ENCODE measurements at regions not wholly inside any gene's neighbourhood (a gene's known extent, or its start where the extent isn't known, plus 50 kb on each side); places are given as distances from the start of the nearest gene placed in this dataset.
A peak's percentile ranks its signal among the peaks of the same experiment; 100 is the strongest.

DNA sequence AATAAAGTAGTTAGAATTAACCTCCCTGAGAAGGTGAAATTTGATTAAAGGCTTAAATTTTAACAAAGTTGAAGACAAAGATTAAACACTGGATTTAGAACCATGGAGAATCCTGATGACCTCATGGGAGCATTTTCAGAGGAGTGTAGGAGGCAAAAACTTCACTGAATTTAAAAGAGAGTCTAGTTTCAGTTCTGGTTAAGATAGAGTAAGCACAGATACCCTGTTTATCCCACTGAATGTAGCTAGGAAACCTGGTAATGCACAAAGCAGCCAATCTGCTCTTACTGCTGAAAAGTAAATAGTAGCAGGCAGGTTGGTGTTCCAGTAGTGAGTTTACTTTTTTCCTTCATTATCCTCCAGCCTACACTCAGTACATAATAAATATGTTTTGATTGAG lies 654.9 kb upstream of the SYT4 start:
- Histone ChIP-seq H3K4me1 (peaks cover 0 to 20% (median 0%) of the 10 kb centered on the region in 4 donors), H3K27me3 (no peaks in the 10 kb centered on the region), H3K27ac (no peak overlapping the region), H3K36me3 (no peaks in the 10 kb centered on the region), H3K9me3 (no peaks in the 10 kb centered on the region), H3K4me3 (no peak overlapping the region)
- no peak for DNase-seq
- in situ Hi-C loops (cut with MboI; ENCODE audit: low pct_ligation_motif_present in 1 of 4, low pct_unique_long_range_greater_than_20kb in 1 of 4, low sequenced_read_pairs in 3 of 4): no loop called here
- intact Hi-C loops (cut with DNase I; ENCODE audit: low total_unique reads): no loop called here
- no peak for TF ChIP-seq EP300 (IDR thresholded peaks at IDR 0.05; ENCODE audit: low read depth)
- TF ChIP-seq POLR2AphosphoS5 (IDR thresholded peaks at IDR 0.05): no peak

DNA sequence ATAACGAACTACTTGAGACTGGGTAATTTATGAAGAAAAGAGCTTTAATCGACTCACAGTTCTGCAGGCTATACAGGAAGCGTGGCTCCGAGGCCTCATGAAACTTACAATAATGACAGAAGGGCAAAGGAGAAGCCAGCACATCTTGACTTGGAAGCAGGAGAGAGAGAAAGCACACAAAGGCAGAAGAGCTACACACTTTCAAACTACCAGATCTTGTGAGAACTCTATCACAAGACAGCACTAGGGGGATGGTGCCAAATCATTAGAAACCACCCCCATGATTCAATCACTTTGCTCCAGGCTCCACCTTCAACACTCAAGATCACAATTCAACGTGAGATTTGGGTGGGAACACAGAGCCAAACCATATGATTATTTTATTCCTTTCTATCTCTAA lies 655.9 kb upstream of the SYT4 start:
- WGBS, 2 donors (ENCODE audit: low coverage in 1 of 2): 83 to 86% methylated on average over 5 of the region's 5 CpGs
- no peak for TF ChIP-seq EP300 (IDR thresholded peaks at IDR 0.05; ENCODE audit: low read depth)
- TF ChIP-seq POLR2AphosphoS5 (IDR thresholded peaks at IDR 0.05): no peak
- no peak for TF ChIP-seq POLR2A (IDR thresholded peaks at IDR 0.05)
- TF ChIP-seq, protein P1, sequence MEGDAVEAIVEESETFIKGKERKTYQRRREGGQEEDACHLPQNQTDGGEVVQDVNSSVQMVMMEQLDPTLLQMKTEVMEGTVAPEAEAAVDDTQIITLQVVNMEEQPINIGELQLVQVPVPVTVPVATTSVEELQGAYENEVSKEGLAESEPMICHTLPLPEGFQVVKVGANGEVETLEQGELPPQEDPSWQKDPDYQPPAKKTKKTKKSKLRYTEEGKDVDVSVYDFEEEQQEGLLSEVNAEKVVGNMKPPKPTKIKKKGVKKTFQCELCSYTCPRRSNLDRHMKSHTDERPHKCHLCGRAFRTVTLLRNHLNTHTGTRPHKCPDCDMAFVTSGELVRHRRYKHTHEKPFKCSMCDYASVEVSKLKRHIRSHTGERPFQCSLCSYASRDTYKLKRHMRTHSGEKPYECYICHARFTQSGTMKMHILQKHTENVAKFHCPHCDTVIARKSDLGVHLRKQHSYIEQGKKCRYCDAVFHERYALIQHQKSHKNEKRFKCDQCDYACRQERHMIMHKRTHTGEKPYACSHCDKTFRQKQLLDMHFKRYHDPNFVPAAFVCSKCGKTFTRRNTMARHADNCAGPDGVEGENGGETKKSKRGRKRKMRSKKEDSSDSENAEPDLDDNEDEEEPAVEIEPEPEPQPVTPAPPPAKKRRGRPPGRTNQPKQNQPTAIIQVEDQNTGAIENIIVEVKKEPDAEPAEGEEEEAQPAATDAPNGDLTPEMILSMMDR (IDR thresholded peaks at IDR 0.05): no peak
- H3K9me3 ChIP-seq: no peaks in the 10 kb centered on the region
- in situ Hi-C loops (cut with MboI; ENCODE audit: low pct_ligation_motif_present in 1 of 4, low pct_unique_long_range_greater_than_20kb in 1 of 4, low sequenced_read_pairs in 3 of 4) (no loop called here), intact Hi-C loops (cut with DNase I; ENCODE audit: low total_unique reads) (no loop called here)
- H3K27me3 ChIP-seq: no peaks in the 10 kb centered on the region
- H3K4me1 ChIP-seq: peaks cover 0 to 20% (median 0%) of the 10 kb centered on the region in 4 donors
- no peak overlapping the region for H3K4me3 ChIP-seq
- H3K27ac ChIP-seq: no peak overlapping the region
- DNase-seq: no peak
- H3K36me3 ChIP-seq: no peaks in the 10 kb centered on the region

DNA sequence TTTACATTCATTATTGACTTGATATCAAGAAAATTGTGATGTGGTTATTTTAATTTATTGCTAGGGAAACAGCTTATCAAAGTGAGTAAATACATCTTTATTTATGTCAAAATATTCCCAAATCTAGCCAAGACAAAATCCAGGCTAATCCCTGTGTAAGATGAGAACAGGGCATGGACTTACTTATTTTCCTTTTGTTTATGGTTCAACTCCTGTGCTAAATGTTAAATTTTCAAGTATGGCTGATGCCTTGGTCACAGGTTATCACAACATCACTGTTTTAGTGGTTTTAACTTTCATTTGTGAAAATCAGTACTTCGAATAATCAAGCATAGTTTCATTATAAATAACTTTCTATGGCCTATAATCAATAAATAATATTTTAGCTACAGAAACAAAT lies 657.0 kb upstream of the SYT4 start:
- TF ChIP-seq, protein P1 (IDR thresholded peaks at IDR 0.05): no peak
- no peak for TF ChIP-seq POLR2AphosphoS5 (IDR thresholded peaks at IDR 0.05)
- no peak for TF ChIP-seq POLR2A (IDR thresholded peaks at IDR 0.05)
- TF ChIP-seq EP300 (IDR thresholded peaks at IDR 0.05; ENCODE audit: low read depth): no peak
- peak overlapping the region in 2 of 4 donors; percentile 27 to 32 for H3K27ac ChIP-seq
- intact Hi-C loops (cut with DNase I; ENCODE audit: low total_unique reads): no loop called here
- no peak for DNase-seq
- no peaks in the 10 kb centered on the region for H3K27me3 ChIP-seq
- H3K4me3 ChIP-seq: no peak overlapping the region
- WGBS, 2 donors (ENCODE audit: low coverage in 1 of 2): 38 to 57% methylated on average over 1 of the region's 1 CpG
- in situ Hi-C loops (cut with MboI; ENCODE audit: low pct_ligation_motif_present in 1 of 4, low pct_unique_long_range_greater_than_20kb in 1 of 4, low sequenced_read_pairs in 3 of 4): no loop called here
- H3K9me3 ChIP-seq: no peaks in the 10 kb centered on the region
- peaks cover 0 to 20% (median 0%) of the 10 kb centered on the region in 4 donors for H3K4me1 ChIP-seq
- H3K36me3 ChIP-seq: no peaks in the 10 kb centered on the region

DNA sequence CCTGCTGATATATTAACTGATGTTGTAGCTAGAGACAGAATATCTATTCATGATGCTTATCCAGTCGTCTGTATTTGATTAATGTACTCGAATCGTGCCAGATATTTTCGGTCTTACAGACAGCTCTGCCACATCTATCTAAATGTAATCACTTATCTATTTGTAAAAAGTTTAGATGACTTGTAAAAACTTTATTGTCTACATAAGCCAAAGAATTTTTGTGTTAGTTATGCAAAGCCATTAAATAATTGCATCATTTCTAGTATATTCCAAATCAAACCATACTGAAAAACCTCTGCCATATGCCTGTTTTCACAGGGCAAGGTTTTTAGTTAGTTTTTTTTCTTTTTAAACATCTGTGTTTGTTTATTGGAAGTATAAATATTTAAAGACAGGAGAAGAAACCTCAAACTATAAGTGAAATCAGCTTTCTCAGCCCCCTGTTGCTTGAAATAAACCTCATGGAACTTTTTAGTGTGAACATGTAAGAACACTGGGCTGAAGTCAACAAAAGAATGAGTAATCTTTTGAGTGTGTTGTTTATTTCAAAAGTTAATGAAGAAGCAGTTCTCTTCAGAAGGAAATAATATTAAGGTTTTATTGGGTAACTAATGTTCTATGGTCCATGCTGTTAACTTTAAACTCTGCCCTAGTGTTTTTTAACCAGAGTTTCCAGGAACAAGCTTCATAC lies 657.6 kb upstream of the SYT4 start:
- H3K4me3 ChIP-seq: no peak overlapping the region
- TF ChIP-seq POLR2AphosphoS5 (IDR thresholded peaks at IDR 0.05): peak in 2 of 3 donors; percentile 9 to 31
- TF ChIP-seq EP300 (IDR thresholded peaks at IDR 0.05; ENCODE audit: low read depth): no peak
- peak overlapping the region in 2 of 4 donors; percentile 32 to 51 for H3K27ac ChIP-seq
- no peaks in the 10 kb centered on the region for H3K27me3 ChIP-seq
- no peaks in the 10 kb centered on the region for H3K9me3 ChIP-seq
- intact Hi-C loops (cut with DNase I; ENCODE audit: low total_unique reads): no loop called here
- H3K4me1 ChIP-seq: peaks cover 0 to 20% (median 0%) of the 10 kb centered on the region in 4 donors
- no peaks in the 10 kb centered on the region for H3K36me3 ChIP-seq
- in situ Hi-C loops (cut with MboI; ENCODE audit: low pct_ligation_motif_present in 1 of 4, low pct_unique_long_range_greater_than_20kb in 1 of 4, low sequenced_read_pairs in 3 of 4): no loop called here
- DNase-seq: no peak
- 68 to 69% methylated on average over 4 of the region's 4 CpGs for WGBS, 2 donors (ENCODE audit: low coverage in 1 of 2)

DNA sequence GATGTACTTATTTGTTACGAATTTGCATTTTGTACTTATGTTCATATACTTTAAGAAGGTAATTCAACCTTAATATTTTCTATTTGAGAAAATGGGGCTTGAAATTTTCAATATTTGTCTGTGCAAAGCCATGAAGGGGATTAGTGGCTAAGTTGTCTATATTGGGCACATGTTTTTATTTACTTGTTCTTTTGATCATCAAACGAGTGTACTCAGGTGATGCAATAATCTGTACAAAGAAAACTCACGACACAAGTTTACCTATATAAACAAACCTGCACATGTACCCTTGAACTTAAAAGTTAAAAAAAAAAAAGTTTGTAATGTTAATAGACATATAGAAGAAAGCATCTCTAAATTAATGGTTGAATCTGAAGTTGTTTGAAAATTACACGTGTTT lies 658.9 kb upstream of the SYT4 start:
- Histone ChIP-seq H3K27me3 (no peaks in the 10 kb centered on the region), H3K9me3 (no peaks in the 10 kb centered on the region), H3K36me3 (no peaks in the 10 kb centered on the region), H3K4me3 (no peak overlapping the region), H3K27ac (no peak overlapping the region), H3K4me1 (peaks cover 0 to 20% (median 0%) of the 10 kb centered on the region in 4 donors)
- in situ Hi-C loops (cut with MboI; ENCODE audit: low pct_ligation_motif_present in 1 of 4, low pct_unique_long_range_greater_than_20kb in 1 of 4, low sequenced_read_pairs in 3 of 4) (no loop called here), intact Hi-C loops (cut with DNase I; ENCODE audit: low total_unique reads) (no loop called here)
- 59 to 70% methylated on average over 4 of the region's 4 CpGs for WGBS, 2 donors (ENCODE audit: low coverage in 1 of 2)
- no peak for DNase-seq
- no peak for TF ChIP-seq POLR2A (IDR thresholded peaks at IDR 0.05)
- TF ChIP-seq, protein P1 (IDR thresholded peaks at IDR 0.05): no peak
- TF ChIP-seq EP300 (IDR thresholded peaks at IDR 0.05; ENCODE audit: low read depth): no peak
- TF ChIP-seq POLR2AphosphoS5 (IDR thresholded peaks at IDR 0.05): no peak

Measured in transverse colon (tissue), 4 donors.